T-helper 2 cell treated with Interferon-gamma antibody and Interleukin-4, amounts not matched to agents 100 ng/mL and 5 ng/mL, for 36 hours (primary cell): ENCODE measurements at regions not wholly inside any gene's neighbourhood (a gene's known extent, or its start where the extent isn't known, plus 50 kb on each side); places are given as distances from the start of the nearest gene placed in this dataset.
"Not testable (repeated sequence)": the region's sequence is repeated elsewhere in the genome, so short reads cannot be mapped to it uniquely, and the experiment has no call there.

Source experiments
- intact Hi-C: fragments of 100-400 bp; cut with micrococcal nuclease; formaldehyde crosslinking; loops from one replicate; pipeline ENCODE4 v1.15.1; 2023

DNA sequence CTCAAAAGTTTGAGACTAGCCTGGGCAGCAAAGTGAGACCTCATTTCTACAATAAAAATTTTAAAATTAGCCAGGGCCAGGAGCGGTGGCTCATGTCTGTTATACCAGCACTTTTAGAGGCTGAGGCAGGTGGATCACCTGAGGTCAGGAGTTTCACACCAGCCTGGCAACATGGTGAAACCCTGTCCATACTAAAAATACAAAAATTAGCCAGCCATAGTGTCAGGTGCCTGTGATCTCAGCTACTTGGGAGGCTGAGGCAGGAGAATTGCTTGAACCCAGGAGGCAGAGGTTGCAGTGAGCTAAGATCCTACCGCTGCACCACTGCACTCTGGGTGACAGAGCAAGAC, 85.1 kb upstream of the MAP4 start:
- intact Hi-C loops: not testable (repeated sequence)

DNA sequence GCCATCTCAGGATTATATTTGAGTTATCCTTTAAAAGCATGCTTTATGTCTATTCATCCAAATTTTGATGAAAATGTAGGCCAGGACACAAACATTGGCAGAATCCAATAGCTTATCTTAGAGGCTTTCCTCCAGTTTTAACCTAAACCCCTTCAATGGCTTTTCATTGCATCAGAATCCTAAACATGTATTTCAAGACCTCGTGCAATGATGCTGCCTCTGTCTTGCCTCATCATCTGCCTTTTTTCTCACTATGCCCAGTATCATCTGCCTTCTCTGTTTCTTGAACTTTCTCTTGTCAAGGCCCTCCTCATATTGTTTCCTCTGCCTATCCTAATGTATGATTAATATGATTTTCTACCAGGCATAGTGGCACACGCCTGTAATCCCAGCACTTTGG, 76.1 kb upstream of the MAP4 start:
- intact Hi-C loops: no loop called here

GRCh38 chr3:48090166-48090939, 74.1 kb upstream of the MAP4 start:
- intact Hi-C loops: no loop called here

GRCh38 chr3:48088749-48089466, 72.7 kb upstream of the MAP4 start:
- intact Hi-C loops: loop anchor here (1.0 to 10.0 kb wide), 4 partner anchors 23 to 1268 kb away; partner anchors contain the start of genes CDC25A, GPX1 and SCAP

DNA sequence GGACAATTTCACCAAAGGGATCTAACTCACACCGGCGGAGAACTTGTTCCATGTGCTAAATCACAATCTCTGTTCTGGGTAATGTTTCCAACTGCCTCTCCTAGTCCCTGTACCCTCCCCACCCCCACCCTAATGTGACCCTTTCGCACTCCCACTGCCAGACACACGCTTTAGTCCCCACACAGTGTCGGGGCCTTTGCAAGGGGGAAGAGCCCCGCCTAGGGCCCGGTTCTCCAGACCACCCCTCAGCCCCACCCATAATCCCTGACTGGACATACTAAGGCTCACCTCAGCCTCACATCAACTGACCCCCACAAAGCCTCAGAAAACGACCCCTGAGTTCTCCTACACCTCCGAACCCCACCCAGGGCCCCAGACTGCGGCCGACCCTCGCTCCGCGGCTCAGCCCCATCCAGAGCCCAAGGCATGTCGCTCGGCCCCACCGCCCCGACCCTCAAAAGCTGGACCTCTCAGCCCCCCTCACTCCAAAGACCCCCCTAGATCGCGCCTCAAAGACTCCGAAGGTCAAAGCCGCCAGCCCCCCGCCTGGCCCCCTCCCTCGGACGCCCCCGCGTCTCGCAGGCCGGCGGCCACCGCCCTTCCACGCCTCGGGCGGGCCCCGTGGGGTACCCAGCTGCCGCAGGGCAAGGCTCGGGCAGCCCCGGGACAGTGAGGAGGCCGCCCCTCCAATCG, 72.0 kb upstream of the MAP4 start:
- intact Hi-C loops: loop anchor here (1.0 to 10.0 kb wide), 3 partner anchors 100 to 1269 kb away; partner anchors contain the start of genes CDC25A, GPX1 and SCAP

- intact Hi-C loops: loop anchor here (5.0 to 10.0 kb wide), 2 partner anchors 612 to 1271 kb away; partner anchors contain the start of genes GPX1 and SCAP
Measured at GRCh38 chr3:48086705-48087104, 70.5 kb upstream of the MAP4 start.

GRCh38 chr3:48084929-48085328, 68.7 kb upstream of the MAP4 start:
- intact Hi-C loops: loop anchor here (5.0 to 10.0 kb wide), 2 partner anchors 610 to 1272 kb away; partner anchors contain the start of genes GPX1 and SCAP

- intact Hi-C loops: loop anchor here (10.0 kb wide), 1 partner anchor 609 kb away; the partner anchor contains the start of gene SCAP
Measured at GRCh38 chr3:48084170-48084569, 68.0 kb upstream of the MAP4 start.

- intact Hi-C loops: loop anchor here (10.0 kb wide), 1 partner anchor 608 kb away; the partner anchor contains the start of gene SCAP
Measured at GRCh38 chr3:48082580-48083184, 66.5 kb upstream of the MAP4 start.

- intact Hi-C loops: no loop called here
Measured at GRCh38 chr3:48077815-48078214, 61.6 kb upstream of the MAP4 start.

- intact Hi-C loops: no loop called here
Measured at GRCh38 chr3:48070030-48070429, 53.8 kb upstream of the MAP4 start.

GRCh38 chr3:48069339-48069738, 53.1 kb upstream of the MAP4 start:
- intact Hi-C loops: no loop called here

DNA sequence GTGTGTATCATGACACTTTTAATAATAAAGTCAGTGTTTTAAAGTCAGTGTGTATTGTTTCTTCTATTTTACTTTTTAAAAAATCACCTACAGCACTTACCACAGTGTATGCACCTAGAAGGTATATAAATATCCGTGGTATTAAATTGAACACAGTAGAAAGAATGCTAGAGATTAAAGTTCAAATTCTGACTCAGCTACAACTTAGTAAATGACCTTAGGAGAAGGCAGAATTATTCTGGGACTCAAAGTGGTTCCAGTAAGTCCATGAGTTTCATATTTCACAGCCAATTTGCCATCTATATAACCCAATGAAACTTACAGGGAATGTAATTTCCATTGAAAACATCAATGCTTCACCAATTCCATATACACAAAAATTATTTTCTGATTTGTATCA, 52.7 kb upstream of the MAP4 start:
- intact Hi-C loops: no loop called here

DNA sequence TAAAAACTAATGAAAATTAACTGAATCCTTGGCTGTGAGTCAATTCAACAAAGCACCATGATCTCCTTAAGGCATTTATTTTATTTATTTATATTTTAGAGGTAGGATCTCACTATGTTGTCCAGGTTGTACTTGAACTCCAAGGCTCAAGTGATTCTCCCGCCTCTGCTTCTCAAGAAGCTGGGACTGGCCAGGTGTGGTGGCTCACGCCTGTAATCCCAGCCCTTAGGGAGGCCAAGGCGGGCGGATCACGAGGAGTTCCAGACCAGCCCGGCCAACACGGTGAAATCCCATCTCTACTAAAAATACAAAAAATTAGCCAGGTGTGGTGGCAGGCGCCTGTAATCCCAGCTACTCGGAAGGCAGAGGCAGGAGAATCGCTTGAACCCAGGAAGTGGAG, 52.1 kb upstream of the MAP4 start:
- intact Hi-C loops: not testable (repeated sequence)

- intact Hi-C loops: no loop called here
Measured at GRCh38 chr3:48067271-48067670, 51.1 kb upstream of the MAP4 start.
